HG03457 (cell line): ENCODE measurements at regions not wholly inside any gene's neighbourhood (a gene's known extent, or its start where the extent isn't known, plus 50 kb on each side); places are given as distances from the start of the nearest gene placed in this dataset.
"Not testable (repeated sequence)": the region's sequence is repeated elsewhere in the genome, so short reads cannot be mapped to it uniquely, and the experiment has no call there.

Source experiments
- ATAC-seq: cut with Tn5 transposase; IDR thresholded peaks from one replicate; pipeline ENCODE4 v1.9.1; 2021; ENCODE audit warnings: moderate number of reproducible peaks; ENCODE audit not compliant: unreplicated experiment

DNA sequence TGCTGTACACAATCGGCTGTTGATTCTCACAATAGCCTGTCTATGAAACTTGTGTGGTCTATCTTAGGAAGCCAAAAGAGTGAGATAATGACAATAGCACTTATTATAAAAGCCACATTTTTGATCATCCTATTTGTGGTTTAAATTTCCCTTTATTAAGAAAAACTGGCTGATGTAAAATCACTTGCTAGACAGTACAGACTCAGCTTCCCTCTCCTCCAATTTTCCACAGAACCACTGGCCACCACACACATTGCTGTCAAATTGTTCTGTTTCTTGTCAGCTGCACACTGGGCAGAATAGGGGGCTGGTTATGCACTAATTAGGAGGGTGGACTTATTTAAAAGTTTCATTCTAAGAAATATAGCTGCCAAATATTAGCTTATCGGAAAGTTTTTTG lies 425.9 kb downstream of the EPHA3 start:
- no peak for ATAC-seq

GRCh38 chr3:89554587-89554986 lies 447.2 kb downstream of the EPHA3 start:
- ATAC-seq = not testable (repeated sequence)

DNA sequence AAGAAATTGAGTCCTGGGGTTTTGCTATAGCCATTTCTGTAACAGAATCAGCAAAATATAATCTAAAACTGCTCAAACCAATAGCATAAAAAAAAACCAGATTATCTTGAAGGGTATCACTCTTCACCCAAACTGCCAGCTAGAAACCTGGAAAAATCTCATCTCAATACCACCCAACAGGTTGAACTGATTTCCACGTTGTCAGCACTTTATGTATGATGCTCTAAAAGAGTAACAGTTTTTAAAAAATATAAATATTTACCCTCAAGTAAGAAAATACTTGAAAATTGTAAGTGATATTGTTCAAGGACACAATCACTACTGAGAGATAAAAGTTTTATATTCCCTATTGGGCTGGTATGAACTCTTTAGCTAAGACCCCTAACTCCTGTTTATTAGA lies 451.3 kb downstream of the EPHA3 start:
- ATAC-seq = no peak

DNA sequence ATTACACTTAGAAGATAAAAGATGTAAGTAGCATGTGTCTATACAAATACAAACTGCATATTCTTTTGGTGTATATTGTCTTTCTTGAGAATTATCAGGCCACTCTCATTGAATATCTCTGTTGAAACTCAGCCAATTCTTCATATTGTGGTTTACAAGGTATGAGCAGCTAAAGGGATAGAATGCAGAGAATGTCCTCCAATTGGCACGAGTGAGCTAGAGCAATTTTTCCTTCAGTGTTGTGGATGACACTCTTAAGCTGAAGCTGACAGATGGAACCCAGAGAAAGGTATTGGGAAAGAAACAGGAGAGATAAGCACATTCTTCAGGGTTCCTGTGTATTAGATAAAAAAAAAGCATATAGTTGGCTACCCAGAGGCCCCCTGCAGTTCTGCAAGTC lies 453.1 kb downstream of the EPHA3 start:
- ATAC-seq = no peak

DNA sequence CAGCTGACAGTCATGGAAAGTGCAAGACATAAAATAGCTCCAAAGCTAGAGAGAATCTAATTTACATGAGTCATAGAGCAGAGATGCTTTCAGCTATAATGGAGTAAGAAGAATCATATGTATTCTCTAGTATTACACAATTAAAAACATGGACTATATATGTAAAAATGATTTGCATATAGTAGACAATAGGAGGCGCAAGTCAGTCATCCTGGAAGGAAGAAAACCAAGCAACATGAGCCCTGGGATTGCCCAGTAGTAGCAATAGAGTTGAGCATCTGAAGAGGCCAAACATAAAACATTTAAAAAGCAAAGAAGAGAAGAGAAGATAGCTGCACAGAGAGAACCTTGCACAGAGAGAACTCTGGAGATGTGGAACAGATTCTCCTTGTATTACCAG lies 455.0 kb downstream of the EPHA3 start:
- ATAC-seq = no peak

GRCh38 chr3:89565098-89565497 lies 457.7 kb downstream of the EPHA3 start:
- ATAC-seq = no peak

DNA sequence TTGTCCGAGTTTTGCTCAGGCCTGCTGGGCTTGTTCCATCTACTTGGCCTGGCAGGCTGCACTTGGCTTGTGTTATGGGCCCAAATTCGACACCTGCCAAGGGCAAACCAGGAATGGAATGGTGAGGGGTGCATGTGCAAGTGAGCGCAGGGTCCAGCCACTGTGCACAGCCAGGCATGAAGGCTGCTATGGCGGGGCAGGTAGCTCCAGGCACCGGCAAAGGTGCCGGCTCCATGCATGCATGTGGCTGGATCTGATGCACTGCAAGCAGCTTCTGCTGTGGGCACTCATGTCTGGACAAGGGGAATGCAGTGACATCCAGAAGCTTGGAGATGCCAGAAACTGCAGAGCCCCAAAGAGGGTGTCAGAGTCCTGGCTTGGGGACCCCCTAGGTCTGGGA lies 463.0 kb downstream of the EPHA3 start:
- ATAC-seq = no peak

- ATAC-seq = no peak
Measured at GRCh38 chr3:89571298-89571697, 463.9 kb downstream of the EPHA3 start.

DNA sequence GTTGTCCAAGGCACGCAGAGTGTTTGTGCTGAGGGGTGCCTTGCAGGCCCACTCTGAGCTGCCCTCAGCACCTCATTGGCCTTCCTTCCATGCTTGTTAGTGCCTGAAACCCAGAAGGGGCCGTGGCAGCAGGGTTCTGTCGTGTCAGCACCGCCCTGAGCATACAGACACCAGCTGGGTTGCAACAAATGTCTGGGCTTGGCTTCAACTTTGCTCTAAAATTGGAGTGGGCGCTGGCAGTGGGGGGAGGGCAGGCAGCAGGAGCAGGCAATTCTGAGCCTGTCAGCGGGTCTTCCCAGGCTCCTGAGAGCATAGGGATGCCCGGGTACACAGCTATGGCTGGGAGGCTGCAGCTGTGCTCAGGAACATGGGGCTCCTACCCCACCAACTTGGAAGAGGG lies 464.3 kb downstream of the EPHA3 start:
- ATAC-seq = no peak

DNA sequence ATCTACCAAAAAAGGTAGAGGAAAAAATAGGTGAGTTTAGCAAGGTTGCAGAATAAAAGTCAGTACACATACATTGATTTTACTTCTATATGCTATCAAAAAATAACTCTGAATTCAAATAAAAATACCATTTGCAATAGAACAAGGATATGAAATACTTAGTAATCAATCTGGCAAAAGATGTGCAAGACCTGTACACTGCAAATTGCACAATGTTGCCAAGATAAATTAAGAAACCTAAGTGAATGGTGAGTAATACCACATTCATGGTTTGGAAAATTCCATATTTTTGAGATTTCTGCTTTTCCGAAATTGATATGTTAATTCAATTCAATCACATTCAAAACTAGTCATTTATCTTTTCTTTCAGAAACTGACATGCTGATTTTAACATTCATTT lies 464.8 kb downstream of the EPHA3 start:
- no peak for ATAC-seq

DNA sequence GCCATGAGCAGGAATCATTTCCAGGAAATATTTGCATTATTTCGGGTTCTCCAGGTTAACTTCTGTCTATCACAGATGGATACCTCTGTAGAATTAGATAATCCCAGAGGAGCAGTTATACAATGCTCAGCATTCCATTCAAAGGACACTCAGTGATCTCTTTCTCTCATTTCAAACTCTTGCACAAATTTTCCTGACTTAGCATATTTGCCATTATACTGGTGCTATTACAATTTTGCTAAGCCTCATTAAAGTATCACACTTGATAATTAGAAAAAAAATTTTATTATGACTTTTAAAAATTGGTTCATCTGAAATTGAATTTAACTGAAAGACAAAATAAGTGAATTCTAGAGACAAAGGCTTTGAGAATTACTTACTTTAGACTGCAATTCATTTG lies 469.0 kb downstream of the EPHA3 start:
- ATAC-seq = no peak

GRCh38 chr3:89577637-89578530 lies 470.5 kb downstream of the EPHA3 start:
- ATAC-seq = no peak

DNA sequence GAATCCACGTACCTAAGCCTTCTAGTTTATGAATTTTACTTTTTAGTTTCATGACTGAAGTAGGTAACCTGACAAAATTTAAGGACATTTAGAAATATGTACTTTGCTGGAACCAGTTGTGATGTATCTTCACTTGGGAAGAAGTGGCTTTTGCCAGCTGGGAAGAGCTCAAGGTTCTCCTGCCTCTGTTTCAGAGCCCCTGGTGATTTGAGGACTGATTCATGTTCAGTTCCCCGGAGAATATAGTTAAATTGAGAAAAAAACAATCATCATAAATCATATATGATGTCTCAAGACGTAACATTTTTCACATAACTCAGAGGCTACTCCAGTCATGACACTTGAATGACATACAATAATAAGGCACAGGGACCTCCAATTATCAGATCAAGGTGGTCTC lies 473.4 kb downstream of the EPHA3 start:
- no peak for ATAC-seq

GRCh38 chr3:89584398-89584797 lies 477.0 kb downstream of the EPHA3 start:
- ATAC-seq = no peak

- ATAC-seq = no peak
Measured at GRCh38 chr3:89586256-89586655, 478.8 kb downstream of the EPHA3 start.

DNA sequence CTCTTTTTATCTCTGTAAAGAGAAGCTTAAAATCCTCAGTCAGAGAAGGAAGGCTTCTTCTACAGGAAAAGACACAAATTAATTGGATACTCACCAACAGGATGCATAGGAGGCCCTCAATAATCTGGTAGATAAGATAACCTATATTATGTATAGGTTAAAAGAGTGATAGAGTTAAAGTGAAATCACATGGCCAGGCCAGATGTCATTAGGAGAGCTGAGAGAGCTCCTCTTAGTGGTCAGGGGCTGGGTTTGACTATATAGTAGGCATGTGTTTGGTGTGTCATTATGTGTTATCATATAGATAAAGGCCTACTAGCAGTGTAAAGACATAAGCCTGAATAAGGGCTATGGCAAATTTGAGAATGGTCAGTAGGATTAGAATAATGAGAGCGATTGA lies 479.3 kb downstream of the EPHA3 start:
- ATAC-seq = no peak

DNA sequence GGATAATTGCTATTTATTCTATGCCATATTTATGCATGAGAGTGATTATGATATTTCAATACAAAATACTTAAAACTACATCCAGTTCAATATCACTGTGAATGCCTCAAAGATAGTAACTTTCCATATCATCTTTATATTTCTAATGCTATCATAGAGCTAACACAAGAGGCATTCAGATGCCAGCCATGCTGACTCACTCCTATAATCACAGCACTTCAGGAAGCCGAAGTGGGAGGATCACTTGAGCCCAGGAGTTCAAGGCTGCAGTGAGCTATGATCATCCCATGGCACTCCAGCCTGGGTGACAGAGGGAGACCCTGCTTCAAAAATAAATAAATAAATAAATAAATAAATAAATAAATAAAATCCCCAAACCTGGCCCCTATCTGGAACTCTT lies 498.7 kb downstream of the EPHA3 start:
- ATAC-seq = no peak

GRCh38 chr3:89612027-89612426 lies 504.6 kb downstream of the EPHA3 start:
- ATAC-seq = no peak

DNA sequence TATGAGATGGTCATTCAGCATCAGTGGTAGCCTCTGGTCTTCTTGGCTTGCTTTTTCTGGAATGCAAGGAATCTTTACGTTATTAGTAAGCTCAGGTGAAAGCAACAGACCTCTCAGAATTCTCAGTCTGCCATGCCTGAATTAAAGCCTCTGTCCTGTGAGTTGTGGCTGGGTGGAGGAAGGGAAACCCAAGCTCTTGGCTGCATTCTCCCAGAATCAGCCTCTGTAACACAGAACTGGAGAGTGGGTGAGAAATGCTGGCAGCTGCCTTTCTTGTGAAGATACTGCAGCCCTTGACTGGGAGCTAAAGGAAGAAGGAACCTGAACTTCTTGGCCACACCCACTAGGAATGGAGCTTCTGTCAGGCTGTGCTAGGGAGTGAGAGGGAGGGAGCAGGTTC lies 505.8 kb downstream of the EPHA3 start:
- ATAC-seq = no peak

DNA sequence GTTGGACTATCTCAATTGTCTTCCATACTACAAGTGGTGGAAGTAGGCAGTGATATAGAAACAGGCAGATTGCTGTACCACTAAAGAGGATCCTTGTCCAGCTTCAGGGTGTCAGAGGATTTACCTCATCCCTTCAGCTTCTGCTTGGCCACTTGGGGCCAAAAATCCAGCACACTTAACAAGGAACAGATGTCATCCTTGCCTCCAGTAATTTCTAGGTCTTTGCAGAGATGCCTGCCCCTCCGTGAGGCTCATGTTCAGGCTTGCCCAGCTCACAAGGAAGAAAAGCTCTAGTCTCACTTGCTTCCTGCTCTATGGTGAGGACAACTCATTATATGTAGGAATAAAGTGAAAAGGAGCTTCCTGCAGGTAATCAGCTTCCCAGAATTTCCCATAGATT lies 510.3 kb downstream of the EPHA3 start:
- no peak for ATAC-seq

DNA sequence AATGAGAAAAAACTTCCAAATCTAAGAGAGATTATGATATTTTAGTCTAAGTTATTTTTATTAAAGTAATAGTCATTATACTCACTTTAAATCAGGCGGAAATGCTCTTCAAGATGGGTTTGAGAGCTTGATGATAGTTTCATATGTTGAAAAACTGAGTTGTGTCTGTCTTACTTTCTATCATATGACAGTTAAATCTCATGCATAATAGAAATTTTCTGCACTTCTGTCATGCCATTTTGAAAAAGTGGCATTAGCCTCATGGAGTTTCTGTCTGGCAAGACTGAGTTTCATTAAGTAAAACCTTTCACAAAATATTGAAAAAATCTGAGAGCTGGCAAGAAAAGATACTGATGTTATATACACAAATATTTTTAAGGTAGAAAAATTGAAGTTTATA lies 511.8 kb downstream of the EPHA3 start:
- ATAC-seq = no peak

DNA sequence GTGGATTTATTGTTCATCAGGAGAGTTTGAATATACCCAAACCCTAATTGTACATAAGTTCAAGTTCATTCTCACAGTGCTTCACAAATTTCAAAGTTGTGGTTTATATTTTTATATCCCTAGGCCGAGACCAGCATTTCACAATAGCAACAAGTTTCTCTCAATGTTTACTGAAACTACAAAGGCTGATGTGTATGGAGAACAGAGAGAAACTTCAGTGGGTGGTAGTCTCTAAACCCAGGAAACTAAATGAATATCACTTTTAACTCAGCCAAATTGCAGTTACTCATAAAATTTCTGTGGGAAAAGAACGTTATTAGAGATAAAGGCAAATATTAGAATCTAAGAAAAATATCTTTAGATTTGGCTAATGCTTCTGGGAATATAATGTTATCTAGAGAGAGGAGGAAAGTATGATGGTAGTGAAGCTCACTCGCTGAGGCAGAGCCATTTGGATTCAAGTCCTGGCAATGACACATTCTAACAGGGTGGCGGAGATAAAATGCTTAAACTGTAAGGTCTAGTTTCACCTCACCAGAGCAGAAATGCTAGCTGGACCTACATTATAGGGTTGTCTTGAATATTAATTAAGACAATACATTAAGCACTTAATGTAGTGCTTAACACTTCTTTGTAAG lies 514.8 kb downstream of the EPHA3 start:
- ATAC-seq = no peak

DNA sequence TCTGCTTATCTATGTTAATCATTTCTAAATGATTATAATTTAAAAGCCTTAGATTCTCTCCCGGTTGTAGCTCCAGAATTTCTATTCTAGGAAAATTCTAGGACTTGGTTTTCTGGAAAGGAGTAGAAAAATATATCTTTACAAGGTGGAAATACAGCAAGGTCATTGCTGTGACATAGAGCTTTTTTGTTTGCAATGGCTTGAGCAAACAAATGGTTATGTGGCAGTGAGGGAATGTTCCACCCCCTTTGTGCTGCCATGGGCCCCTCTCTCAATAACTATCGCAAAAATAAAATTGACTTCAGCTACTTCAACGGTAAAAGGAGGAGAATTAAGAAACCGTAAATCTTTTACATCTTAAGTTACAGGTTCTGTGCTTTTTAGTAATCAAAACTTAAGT lies 517.1 kb downstream of the EPHA3 start:
- ATAC-seq = no peak
